Effector CD8-positive, alpha-beta T cell (primary cell): ENCODE measurements at regions not wholly inside any gene's neighbourhood (a gene's known extent, or its start where the extent isn't known, plus 50 kb on each side); places are given as distances from the start of the nearest gene placed in this dataset.

Source experiments
- DNase-seq: peaks from one replicate; lab custom pipeline; 2025; lab: John Stamatoyannopoulos, UW

- no peak for DNase-seq
These were observed 124.4 kb downstream of the FBXO15 start for GRCh38 chr18:74023220-74023619.

DNA sequence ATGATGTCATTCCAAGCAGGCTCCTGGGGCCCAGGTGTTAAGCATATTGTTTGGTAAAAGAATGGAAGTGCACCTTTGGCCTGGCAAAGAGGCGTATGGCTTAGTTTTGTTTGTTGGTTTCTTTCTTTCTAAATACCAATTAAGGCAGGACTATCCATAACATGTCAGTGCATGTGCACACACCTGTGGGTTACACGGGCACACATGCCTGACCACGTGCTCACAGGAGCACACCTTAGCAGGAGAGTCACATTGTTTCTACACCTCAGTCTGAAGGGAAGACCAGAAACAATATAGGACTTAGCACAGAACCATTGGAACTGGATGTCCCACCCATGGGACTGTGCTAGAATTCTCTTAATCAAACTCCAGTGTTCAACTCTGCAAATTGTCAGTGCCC is 127.8 kb downstream of the FBXO15 start:
- DNase-seq, result no peak

- no peak for DNase-seq
These were observed 133.7 kb downstream of the FBXO15 start for GRCh38 chr18:74013955-74014354.

DNA sequence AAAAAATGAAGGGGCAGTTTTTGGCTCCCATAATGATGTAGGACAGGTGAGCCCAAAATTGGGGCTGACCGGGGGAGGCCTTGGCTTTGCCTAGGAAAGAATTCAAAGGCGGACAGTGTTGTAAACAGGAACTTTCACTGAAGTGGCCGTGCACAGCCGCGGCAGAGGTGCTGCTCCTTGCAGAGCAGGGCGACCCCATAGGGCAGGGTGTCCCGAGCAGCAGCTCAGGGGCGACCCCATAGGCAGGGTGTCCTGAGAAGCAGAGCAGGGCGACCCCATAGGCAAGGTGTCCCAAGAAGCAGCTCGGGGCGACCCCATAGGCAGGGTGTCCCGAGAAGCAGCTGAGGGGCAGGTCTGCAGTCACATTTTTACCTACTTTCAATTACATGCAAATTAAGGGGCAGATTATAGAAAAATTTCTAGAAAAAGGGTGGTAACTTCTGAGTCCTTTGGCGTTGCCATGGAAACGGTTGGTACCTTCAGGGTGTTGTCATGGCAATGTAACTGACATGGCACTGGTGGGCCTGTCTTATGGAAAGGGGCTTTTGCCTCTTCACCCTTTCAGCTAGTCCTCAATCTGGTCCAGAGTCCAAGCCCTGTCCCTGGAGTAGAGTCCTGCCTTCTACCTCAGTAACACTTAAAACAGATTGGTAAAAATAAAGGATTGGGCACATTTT is 134.5 kb downstream of the FBXO15 start:
- no peak for DNase-seq

- DNase-seq, result no peak
These were observed 141.5 kb downstream of the FBXO15 start for GRCh38 chr18:74006143-74006542.

GRCh38 chr18:74005320-74006109 is 142.1 kb downstream of the FBXO15 start:
- no peak for DNase-seq

- no peak for DNase-seq
These were observed 155.2 kb downstream of the FBXO15 start for GRCh38 chr18:73992242-73993022.

- no peak for DNase-seq
These were observed 156.1 kb downstream of the FBXO15 start for GRCh38 chr18:73991570-73991969.

DNA sequence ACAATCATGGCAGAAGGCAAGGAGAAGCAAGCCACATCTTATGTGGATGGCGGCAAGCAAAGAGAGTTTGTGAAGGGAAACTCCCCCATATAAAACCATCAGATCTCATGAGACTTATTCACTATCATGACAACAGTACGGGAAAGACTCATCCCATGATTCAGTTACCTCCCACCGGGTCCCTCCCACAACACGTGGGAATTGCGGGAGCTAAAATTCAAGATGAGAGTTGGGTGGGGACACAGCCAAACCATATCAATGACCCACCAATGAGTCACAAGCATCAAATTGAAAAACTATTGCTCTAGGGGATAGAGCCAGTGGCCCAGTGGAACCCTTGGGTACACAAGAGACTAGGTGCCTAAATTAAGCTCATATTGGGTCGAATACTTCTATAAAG is 157.4 kb downstream of the FBXO15 start:
- no peak for DNase-seq

DNA sequence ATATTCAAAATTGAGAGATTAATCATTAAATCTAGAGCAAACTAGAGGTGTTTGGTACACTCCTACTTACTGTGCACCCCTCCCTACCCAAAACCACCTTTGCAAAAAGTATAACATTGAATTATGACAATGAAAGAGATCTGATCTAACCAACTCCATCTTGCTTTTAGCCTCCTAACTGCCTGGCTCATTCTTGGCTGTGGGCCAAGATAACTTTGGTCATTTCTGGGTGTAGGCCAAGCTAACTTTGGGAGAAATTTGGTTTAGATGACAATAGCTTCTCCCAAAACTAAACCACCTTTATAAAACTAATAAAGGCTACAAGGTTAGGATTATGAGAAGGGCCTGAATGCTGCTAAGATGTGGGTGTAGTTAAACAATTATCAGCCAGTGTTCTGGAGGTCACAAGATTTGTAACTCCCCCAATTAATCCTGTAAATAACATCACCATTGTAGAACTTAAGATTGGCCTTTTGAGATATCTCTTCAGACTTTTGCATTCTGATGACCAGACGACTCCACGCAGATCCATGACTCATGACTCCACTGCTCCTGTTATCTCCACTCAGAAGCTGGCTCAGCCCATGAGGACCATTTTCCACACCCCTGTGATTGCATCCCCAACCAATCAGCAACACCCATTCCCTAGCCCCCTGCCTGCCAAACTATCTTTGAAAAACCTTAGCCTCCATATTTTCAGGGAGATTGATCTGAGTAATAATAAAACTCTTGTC is 160.2 kb downstream of the FBXO15 start:
- DNase-seq, result no peak

DNA sequence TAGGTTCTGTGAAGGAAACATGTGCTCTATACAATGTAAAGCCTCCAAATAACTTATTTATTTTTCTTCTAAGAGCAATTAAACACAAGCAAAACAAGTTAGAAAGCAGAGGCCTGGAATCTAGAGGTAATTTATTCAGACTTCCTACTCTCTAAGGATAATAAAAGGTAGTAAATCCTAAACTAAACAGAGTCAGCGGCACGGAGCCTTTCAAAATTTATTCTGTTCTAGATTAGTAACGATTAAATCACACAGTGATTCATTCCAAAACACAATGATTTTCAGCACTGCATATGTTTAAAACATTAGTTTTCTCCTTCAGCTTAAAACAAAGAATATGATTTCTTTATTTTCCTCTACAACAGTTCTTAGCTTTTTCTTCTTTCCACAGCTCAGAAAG is 160.9 kb downstream of the FBXO15 start:
- DNase-seq, result no peak

DNA sequence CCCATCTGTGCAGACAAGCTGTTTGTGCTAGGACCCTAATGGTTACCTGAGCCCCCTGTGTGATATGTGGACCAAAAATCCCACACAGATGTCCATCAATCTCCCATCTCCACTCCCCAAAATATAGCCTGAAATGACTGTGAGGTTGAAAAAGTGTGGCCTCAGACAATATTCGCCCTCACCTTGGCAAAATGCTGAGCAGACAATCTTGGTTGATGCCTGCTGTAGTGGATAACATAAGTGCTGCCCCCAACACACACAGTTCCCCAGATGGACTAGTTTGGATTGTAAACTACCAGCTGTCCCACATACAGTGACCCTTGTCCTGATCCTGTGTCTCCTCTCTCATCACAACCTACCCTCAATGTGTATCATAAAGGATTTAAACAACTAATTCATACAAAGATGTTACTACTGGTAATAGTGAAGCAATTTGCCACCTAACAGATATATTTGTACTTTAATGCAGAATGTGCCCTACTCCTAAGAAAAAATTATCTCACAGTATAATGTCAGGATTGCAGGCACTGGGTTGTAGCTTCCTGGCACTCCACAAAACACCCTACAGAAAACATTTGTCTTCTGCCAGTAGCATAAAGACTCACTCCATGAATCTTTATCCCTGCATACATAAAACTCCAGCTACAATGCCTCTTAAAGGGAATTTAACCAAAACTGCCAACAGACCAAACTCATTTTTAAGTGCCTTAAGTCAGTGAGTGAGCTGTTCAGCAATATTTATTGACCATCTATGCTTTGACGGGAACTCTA is 161.6 kb downstream of the FBXO15 start:
- DNase-seq, result no peak

DNA sequence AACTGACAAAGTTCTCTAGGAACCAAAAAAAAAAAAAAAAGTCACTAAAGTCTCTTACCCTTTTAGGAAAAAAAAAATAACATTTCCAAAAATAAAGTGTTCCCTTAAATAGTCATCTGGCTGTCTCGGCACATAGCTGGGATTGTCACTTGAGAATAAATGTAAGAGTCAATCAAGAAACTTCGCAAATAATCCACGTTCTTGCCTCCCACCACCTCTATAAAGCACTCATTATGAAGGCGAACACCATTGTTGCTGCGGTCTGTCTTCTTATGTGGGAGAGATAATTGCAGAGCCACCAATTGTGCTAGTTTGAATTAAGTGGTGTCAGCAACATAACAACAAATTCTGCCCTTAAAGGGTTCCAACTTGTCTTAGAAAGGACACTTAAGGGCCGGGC is 163.7 kb downstream of the FBXO15 start:
- no peak for DNase-seq

DNA sequence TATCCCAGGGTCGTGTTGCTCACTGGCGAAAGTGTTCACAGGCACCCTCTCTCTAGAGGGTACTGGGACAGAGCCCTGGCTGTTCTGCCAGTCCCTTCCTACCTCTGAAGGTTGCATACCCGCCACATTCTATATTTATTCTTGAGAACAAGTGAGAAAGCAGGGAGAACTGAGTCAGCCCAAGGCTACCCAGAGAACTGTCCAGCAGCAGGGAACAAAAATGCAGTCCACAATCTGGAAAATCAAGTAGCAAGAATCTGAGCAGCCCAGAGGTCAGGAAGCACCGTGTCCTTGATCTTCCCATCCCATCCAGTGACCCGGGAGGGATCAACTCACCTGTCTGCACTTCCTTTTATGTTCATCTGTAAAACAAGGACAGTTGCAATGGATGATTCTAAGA is 164.1 kb downstream of the FBXO15 start:
- no peak for DNase-seq

- DNase-seq, result no peak
These were observed 165.8 kb downstream of the FBXO15 start for GRCh38 chr18:73981796-73982195.

DNA sequence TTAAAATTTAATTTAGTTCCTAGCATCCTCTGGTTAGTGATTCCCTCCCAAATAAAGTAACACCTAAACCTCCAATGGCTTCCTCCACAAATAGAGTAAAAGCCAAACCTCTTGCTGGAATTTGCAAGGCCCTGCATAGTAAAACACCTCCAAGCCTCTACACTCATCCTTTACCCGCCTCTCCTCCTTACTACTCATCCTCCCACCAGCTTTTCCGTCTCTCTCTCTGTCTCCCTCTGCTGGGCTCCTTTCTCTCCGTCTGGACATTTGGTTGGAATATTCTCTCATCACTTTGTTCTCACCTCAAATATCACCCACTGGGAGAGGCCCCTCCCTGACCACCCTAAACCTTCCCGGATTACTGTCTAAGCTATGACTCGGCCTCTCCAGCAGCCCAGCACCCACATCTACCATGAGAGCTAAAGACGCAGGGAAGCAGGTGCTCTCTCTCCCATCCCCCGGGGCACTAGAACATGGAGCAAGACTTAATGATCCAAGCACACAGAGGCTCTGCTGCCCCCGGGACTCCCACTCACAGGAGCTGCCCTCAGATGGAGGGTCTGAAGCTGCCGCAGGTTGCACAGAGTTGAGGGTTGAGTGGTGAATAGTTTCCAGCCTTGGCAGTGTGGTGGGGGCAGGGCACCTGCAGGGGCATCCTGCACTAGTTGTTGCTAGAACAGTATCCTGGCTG is 167.2 kb downstream of the FBXO15 start:
- DNase-seq, result no peak

DNA sequence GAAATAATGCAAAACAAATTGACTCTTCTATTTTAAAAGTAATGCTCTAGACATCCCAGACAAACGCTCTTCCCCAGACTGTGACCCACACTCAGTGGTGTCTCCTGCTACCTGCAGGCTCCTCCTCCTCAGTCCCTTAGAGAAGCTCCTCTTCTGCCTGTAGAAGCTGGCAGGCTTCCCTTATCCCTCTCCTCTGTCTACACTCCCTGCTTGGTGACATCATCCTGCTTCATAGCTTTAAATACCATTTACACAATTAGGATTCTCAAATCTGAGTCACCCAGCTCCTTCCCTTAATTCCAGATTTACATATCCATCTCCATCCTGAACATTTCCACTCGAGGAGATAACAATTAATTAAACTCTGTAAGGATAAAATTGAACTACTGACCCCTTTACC is 167.9 kb downstream of the FBXO15 start:
- no peak for DNase-seq

DNA sequence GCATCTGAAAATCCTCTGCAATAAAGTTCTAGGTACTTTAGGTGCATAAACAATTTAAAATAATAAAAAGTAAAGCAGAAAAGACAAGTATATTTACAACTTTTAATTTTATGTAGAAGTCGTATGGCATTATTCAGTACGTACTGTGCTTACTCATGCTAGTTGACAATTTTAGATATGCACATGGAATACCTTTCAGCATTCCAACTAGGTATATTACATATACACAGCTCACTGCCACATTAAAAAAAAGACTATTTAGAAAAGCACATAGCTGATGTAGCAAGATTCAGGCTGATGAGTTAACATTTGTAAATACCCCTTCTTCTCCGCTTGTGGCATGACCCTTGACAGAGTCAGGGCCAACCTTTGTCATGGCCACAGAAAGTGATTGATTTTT is 171.2 kb downstream of the FBXO15 start:
- no peak for DNase-seq

GRCh38 chr18:73975266-73975665 is 172.4 kb downstream of the FBXO15 start:
- no peak for DNase-seq

DNA sequence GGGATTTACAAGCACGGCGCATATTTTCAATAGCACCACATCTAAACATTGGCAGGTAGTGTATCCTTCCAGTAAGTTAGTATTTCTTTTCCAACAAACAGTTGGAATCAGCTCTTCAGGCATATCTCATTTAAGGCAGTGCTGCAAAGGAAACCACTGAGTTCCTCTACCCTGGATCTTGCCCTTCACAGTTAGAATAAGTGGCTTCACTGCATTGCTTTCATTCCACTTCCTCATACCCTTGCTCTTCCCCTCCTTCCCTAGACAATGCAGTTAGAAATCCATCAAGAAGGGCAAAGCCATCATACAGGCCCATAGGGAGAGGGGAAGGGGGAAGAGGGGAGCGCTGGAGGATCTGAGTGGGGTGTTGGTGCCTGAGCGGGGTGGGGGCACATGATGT is 173.7 kb downstream of the FBXO15 start:
- DNase-seq, result no peak

GRCh38 chr18:73966954-73967353 is 180.7 kb downstream of the FBXO15 start:
- DNase-seq, result no peak
